Neutrophil (primary cell): ENCODE measurements at regions not wholly inside any gene's neighbourhood (a gene's known extent, or its start where the extent isn't known, plus 50 kb on each side); places are given as distances from the start of the nearest gene placed in this dataset.

Experiments
- H3K27ac ChIP-seq: fragments of 200-600 bp; sonication (generic); 2 replicates; pipeline ENCODE4 v1.5.1; 2016; ENCODE audit warnings: mild to moderate bottlenecking, moderate library complexity
- H3K27me3 ChIP-seq: fragments of 200-600 bp; sonication (generic); 2 replicates; pipeline ENCODE4 v1.6.0; 2016; ENCODE audit warnings: mild to moderate bottlenecking
- H3K36me3 ChIP-seq: fragments of 200-600 bp; sonication (generic); 2 replicates; pipeline ENCODE4 v1.5.1; 2017
- H3K4me1 ChIP-seq, 2 experiments: fragments of 200-600 bp in 1 of 2; sonication (generic) in 1 of 2; 1 replicate in 1 of 2; 2 replicates in 1 of 2; pipeline versions ENCODE4 v1.5.1 to v1.6.1; 2013 to 2016; ENCODE audit warnings: low read depth in 1 of 2, low read length in 1 of 2, mild to moderate bottlenecking in 1 of 2, moderate library complexity in 1 of 2; ENCODE audit not compliant: control insufficient read depth in 1 of 2, insufficient read depth in 1 of 2
- H3K4me3 ChIP-seq, 2 experiments: fragments of 200-600 bp in 1 of 2; sonication (generic) in 1 of 2; 1 replicate in 1 of 2; 2 replicates in 1 of 2; pipeline ENCODE4 v1.5.1; 2013 to 2016; ENCODE audit warnings: low read depth in 1 of 2, low read length in 1 of 2, mild to moderate bottlenecking in 1 of 2, moderate library complexity in 1 of 2
- H3K9me3 ChIP-seq: fragments of 200-600 bp; sonication (generic); 2 replicates; pipeline ENCODE4 v1.5.1; 2016
- CTCF ChIP-seq: fragments of 200-600 bp; sonication (generic); IDR thresholded peaks from 2 replicates; pipeline ENCODE4 v1.5.1; 2016; ENCODE audit warnings: antibody characterized with exemption

- Histone ChIP-seq H3K36me3 (no peaks in the 10 kb centered on the region), H3K27ac (no peak overlapping the region), H3K4me1 (no peaks in the 10 kb centered on the region), H3K27me3 (no peaks in the 10 kb centered on the region), H3K4me3 (no peak overlapping the region), H3K9me3 (no peaks in the 10 kb centered on the region)
- no peak for TF ChIP-seq CTCF
These were observed 1154.8 kb downstream of the NSUN3 start for GRCh38 chr3:95217661-95218060.

- Histone ChIP-seq H3K4me1 (no peaks in the 10 kb centered on the region), H3K27ac (no peak overlapping the region)
These were observed 1155.6 kb downstream of the NSUN3 start for GRCh38 chr3:95218484-95218883.

GRCh38 chr3:95226437-95226836, 1163.6 kb downstream of the NSUN3 start:
- Histone ChIP-seq H3K9me3 (no peaks in the 10 kb centered on the region), H3K4me1 (no peaks in the 10 kb centered on the region), H3K27ac (no peak overlapping the region), H3K36me3 (no peaks in the 10 kb centered on the region), H3K27me3 (no peaks in the 10 kb centered on the region), H3K4me3 (no peak overlapping the region)
- TF ChIP-seq CTCF: no peak

More at GRCh38 chr3:95218484-95218883, 1155.6 kb downstream of the NSUN3 start:
- Histone ChIP-seq H3K4me3 (no peak overlapping the region), H3K9me3 (no peaks in the 10 kb centered on the region), H3K27me3 (no peaks in the 10 kb centered on the region), H3K36me3 (no peaks in the 10 kb centered on the region)
- TF ChIP-seq CTCF: no peak

- no peaks in the 10 kb centered on the region for H3K36me3 ChIP-seq
- H3K4me3 ChIP-seq: no peak overlapping the region
- no peak for TF ChIP-seq CTCF
- H3K4me1 ChIP-seq: no peaks in the 10 kb centered on the region
- no peaks in the 10 kb centered on the region for H3K27me3 ChIP-seq
- H3K27ac ChIP-seq: no peak overlapping the region
- H3K9me3 ChIP-seq: no peaks in the 10 kb centered on the region
These were observed 1164.2 kb downstream of the NSUN3 start for GRCh38 chr3:95227092-95227491.

- no peaks in the 10 kb centered on the region for H3K36me3 ChIP-seq
- TF ChIP-seq CTCF: no peak
- H3K9me3 ChIP-seq: no peaks in the 10 kb centered on the region
- H3K4me3 ChIP-seq: no peak overlapping the region
- H3K27ac ChIP-seq: no peak overlapping the region
- H3K27me3 ChIP-seq: no peaks in the 10 kb centered on the region
- no peaks in the 10 kb centered on the region for H3K4me1 ChIP-seq
These were observed 1165.6 kb downstream of the NSUN3 start for GRCh38 chr3:95228416-95228815.

GRCh38 chr3:95235916-95236315, 1173.1 kb downstream of the NSUN3 start:
- TF ChIP-seq CTCF: no peak
- Histone ChIP-seq H3K27me3 (no peaks in the 10 kb centered on the region), H3K9me3 (no peaks in the 10 kb centered on the region), H3K4me3 (no peak overlapping the region), H3K36me3 (no peaks in the 10 kb centered on the region), H3K4me1 (no peaks in the 10 kb centered on the region), H3K27ac (no peak overlapping the region)
